Limb (tissue), 2 donors: ENCODE measurements at regions not wholly inside any gene's neighbourhood (a gene's known extent, or its start where the extent isn't known, plus 50 kb on each side); places are given as distances from the start of the nearest gene placed in this dataset.

Experiments used
- DNase-seq, 2 donors: peaks; one replicate each; pipeline ENCODE4 v3.0.0-alpha.2; 2016; ENCODE audit errors: extremely low spot score in 2 of 2

GRCh38 chr22:49188591-49188990 is 639.1 kb downstream of the BRD1 start:
- DNase-seq, result no peak

DNA sequence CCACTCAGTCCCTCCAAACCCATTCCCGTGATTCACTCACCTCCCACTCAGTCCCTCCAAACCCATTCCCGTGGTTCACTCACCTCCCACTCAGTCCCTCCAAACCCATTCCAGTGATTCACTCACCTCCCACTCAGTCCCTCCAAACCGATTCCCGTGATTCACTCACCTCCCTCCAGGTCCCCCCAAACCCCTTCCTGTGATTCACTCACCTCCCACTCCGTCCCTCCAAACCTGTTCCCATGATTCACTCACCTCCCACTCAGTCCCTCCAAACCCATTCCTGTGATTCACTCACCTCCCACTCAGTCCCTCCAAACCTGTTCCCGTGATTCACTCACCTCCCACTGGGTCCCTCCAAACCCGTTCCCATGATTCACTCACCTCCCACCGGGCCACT is 639.6 kb downstream of the BRD1 start:
- no peak for DNase-seq

- no peak for DNase-seq
Observed at GRCh38 chr22:49186762-49187161, 640.9 kb downstream of the BRD1 start.

DNA sequence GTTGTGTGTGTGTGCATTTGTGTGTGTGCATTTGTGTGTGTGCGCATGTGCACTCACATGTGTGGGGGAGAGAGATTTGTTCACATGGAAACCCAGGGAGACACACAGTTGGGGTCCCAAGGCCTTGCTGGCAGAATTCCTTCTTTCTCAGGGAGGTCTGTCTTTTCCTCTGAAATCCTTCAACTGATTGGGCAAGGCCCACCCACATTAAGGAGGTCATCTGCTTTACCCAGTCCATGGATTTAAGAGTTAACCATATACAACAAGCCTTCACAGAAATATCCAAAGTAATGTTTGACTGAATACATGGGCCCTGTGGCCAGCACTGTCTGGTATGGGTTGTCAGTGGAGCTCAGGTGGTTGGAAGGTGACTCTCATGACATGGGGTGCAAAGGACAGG is 641.4 kb downstream of the BRD1 start:
- no peak for DNase-seq

DNA sequence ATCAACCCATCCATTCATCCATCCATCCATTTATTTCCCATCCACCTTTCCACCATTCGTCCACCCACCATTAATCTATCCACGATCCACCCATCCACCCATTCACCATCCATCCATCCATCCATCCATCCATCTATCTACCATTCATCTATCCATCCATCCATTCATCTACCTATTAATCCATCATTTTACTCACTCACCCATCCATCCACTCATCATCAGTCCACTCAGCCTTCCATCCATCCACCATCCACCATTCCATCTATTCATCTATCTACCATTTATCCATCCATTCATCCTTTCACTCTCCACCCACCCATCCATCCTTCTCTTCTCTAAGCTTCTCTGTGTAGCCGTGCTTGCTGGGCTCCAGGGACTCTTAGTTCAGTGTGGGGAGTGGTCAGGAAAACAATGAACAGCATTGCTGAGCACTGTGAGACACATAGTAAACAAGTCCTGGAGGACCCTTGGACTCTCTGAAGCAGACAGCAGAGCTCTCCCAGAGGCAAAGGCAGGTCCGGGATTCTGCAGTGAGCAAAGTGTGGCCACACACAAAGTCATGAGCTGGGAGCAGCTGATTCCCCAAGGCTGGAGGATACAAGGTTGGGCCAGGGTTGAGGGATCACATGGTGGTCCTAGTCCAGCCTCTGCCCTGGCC is 642.2 kb downstream of the BRD1 start:
- DNase-seq, result no peak

DNA sequence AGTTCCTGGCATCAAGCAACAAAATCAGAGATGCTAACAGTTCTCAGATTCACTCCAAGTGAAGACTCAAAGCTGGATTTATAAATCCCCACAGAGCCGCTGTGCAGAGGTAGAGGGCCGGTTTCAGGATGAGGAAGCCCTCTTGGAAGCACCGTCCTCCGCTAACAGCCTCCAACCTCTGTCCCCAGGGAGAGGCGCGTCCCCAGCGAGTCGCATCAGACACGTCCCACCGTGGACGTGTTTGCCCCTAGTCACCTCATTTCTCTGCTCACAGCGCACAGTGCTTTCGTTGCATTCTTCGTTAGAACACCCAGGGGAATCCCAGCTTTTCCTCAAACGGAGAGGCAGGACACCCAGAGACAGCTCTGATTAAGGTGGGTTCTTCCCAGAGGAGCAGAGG is 642.9 kb downstream of the BRD1 start:
- no peak for DNase-seq

DNA sequence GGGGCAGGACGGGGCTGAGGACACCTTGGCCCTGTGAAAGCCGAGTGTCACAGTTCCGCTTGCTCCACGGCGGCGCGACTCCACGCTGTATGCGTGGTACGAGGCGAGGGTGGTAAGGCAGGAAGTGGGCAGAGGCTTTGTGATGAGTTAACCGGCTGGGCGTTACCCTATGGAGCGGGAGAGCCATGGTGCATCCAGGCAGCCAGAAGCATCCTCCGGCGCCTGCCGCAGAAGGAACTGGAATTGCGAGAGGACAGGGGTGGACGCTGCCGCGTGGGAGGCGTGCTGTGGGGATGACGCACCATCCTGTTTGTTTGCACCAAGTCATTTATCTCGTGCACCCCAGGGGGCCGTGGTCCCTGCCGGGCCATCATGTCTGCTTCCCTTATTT is 643.9 kb downstream of the BRD1 start:
- no peak for DNase-seq

- DNase-seq, result no peak
Observed at GRCh38 chr22:49183208-49183825, 644.4 kb downstream of the BRD1 start.

DNA sequence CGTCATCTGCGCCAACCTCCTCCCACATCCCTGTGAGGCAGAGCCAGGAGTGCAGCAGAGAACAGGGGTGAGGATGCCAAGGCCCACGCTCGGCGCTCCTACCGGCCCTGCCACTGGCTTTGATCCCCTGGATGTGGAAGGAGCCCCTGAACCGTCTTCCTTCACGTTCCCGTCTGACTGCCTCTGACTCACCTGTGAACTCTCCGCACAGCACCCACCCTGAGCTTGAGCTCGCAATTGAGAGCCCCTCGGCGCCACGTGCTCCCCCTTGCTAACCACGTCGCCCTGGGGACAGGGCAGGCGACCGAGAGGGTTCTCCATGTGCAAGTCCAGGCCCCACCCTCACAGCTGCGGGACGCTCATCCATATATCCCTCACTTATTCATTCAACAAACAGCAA is 645.3 kb downstream of the BRD1 start:
- no peak for DNase-seq

- DNase-seq, result no peak
Observed at GRCh38 chr22:49181942-49182341, 645.7 kb downstream of the BRD1 start.

DNA sequence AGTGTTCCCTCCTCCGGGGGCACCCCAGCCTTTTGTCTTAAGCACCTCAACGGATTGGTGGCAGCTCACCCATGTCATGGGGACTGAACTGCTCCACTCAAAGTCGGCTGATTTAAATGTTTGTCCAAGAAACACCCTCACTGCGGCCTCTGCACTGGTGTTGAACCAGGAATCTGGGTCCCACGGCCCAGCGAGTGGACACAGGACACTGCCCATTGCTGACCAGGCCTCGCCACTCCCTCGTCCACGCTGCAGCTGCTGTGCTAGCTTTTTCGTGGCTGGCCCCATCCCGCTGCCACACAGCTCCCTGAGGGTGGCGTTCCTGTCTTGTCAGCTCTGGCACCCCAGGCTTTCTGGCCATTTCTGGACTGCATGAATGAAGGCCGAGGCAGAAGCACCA is 646.2 kb downstream of the BRD1 start:
- DNase-seq, result no peak

- DNase-seq, result no peak
Observed at GRCh38 chr22:49180683-49181024, 647.0 kb downstream of the BRD1 start.

DNA sequence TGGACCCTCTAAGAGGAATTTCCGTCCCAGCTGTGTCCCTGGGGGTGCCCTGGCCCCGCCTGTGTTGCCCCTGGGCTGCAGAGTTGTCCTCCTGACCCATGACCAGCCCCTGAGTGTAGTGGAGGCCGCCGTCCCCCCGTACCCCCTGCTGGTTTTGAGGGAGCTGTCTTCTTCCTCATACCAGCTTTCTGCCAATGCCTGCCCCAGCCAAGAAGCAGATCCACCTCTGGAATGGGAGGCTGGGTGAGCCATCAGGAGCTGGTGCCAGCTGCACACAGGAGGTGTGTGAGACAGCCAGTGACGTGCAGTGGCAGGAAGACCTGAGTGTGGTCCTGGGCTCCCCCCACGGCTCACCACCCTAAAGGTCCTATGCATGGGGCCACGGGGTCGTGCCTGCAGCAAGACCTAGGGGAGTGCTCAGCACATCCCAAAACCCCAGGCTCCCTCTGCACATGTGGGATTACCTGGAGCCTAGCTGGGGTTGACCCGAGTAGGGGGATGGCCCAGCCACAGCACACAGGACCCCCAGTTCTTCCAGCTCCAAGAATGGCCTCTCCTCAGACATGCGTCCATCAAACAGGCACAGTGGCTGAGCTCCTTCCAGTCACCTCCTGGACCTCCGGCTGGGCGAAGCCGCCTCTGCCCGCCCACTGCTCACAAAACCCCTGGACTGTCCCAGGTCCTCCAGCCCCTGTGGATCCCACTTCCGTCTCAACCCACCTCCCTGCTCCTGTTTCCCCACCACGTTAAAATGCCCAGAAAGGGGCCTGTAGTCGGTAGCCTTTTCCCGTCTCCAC is 647.6 kb downstream of the BRD1 start:
- DNase-seq, result no peak

GRCh38 chr22:49179175-49179574 is 648.5 kb downstream of the BRD1 start:
- DNase-seq, result no peak

DNA sequence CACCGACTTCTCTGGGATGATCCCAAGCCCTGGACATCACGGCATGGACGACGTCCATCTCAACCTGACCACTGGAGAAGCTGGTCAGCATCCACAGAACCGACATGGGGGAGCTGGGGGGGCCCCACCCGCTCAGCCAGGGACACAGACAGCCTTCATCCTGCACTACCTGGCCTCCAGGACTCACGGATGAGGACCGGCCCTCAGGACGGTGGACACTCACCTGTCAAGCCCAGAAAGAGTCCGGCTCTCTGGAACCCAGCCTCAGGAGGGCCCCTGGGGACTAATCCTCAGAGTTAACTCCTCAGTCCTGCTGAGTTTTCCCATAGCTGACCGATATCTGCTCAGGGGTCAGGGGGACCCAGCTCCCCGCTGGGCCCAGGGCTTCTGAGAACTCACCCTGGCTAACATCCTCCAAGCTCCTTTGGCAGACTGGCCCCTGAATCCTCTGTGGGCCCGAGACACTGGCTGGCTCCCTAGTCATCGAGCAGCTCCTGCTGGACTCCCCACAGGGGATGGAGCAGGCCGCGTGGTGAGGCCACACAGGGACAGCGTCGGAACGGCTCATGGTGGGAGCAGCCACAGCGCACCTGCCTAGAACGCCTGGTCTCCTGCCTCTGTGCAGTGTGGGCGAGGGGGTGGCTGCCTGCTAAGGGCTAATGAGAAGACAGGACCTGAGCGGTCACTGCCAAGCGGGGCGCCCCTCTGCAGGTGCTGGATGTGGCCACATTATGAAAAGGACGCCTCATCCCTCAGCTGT is 649.2 kb downstream of the BRD1 start:
- no peak for DNase-seq

- no peak for DNase-seq
Observed at GRCh38 chr22:49177666-49178065, 650.0 kb downstream of the BRD1 start.

- DNase-seq, result no peak
Observed at GRCh38 chr22:49176956-49177355, 650.7 kb downstream of the BRD1 start.

- no peak for DNase-seq
Observed at GRCh38 chr22:49170053-49170452, 657.6 kb downstream of the BRD1 start.

DNA sequence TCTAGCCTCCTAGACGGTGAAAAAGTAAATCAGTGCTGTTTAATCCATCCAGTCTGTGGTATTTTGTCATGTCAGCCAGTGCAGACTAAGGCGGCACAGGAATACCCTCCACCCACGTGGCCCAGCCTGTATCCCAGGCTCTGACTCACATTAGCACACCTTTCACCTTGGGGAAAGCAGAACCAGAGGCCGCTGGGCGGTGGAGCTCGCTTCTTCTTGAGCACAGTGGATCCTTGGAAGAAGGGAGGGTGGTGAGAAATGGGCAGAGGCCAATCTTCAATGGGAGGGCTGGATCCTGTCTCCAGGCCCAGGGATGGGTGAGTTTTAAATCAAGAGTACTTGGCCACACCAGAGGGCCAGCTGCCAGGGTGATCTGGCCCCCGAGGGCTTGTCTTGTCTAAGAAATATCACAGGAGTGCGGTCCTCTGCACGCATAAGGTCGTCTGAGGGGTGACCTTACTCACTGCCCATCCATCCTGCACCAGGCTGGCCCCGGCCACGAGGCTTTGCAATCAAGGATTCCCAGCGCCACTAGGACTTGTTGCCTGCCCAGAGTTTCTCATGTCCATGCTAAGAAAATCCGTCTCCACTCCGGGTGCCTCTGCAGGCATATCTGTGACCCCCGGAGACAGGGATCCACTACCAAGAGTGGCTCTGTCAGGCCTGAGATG is 658.5 kb downstream of the BRD1 start:
- no peak for DNase-seq

DNA sequence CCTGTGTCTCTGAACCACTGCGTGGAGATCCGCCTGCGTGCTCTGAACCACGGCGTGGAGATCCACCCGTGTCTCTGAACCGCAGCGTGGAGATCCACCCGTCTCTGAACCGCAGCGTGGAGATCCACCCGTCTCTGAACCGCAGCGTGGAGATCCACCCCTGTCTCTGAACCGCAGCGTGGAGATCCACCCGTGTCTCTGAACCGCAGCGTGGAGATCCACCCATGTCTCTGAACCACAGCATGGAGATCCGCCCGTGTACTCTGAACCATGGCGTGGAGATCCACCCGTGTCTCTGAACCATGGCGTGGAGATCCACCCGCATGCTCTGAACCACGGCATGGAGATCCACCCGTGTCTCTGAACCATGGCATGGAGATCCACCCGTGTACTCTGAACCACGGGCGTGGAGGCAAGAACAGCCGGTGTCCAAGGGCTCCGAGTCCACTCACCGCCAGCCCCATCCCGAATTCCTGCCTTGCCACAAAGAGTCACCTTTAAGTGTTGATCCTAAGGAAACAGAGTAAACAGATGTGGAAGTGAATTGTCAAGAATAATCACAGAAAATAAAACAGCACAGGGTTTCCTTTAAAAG is 659.4 kb downstream of the BRD1 start:
- DNase-seq, result no peak

GRCh38 chr22:49166746-49167145 is 660.9 kb downstream of the BRD1 start:
- no peak for DNase-seq
